Pancreas (tissue), 10 donors: ENCODE measurements at regions not wholly inside any gene's neighbourhood (a gene's known extent, or its start where the extent isn't known, plus 50 kb on each side); places are given as distances from the start of the nearest gene placed in this dataset.
A peak's percentile ranks its signal among the peaks of the same experiment; 100 is the strongest.

ENCODE experiments used
- ATAC-seq, 4 donors: fragments of 200-7000 bp; cut with Tn5 transposase; one replicate each; pipeline versions ENCODE4 v1.8.0 to v1.9.1; 2020; ENCODE audit warnings: mild to moderate bottlenecking in 4 of 4, moderate library complexity in 4 of 4
- DNase-seq, 6 donors: peaks; one replicate each; pipeline ENCODE4 v3.0.0-alpha.2; 2020
- FAIRE-seq: peaks from 2 replicates; lab custom pipeline; 2012; peaks lifted over from hg19 to GRCh38; lab: Jason Lieb, UNC
- H3K27ac ChIP-seq, 4 donors: fragments of 200-600 bp; sonication (generic); 1 replicate in 3 of 4; 2 replicates in 1 of 4; pipeline versions ENCODE4 v1.5.0 to v1.8.0; 2020
- H3K27me3 ChIP-seq, 4 donors: fragments of 200-600 bp; one replicate each; pipeline ENCODE4 v1.8.0; 2021
- H3K36me3 ChIP-seq, 3 donors: fragments of 200-600 bp; sonication (generic) in 1 of 3; one replicate each; pipeline versions ENCODE4 v1.5.0 to v1.8.0; 2020 to 2021
- H3K4me1 ChIP-seq, 3 donors: fragments of 200-600 bp; one replicate each; pipeline ENCODE4 v1.8.0; 2021
- H3K4me3 ChIP-seq, 4 donors: fragments of 200-600 bp; sonication (generic) in 2 of 4; one replicate each; pipeline versions ENCODE4 v1.5.0 to v1.8.0; 2020 to 2021
- H3K9me3 ChIP-seq, 4 donors: fragments of 200-600 bp; one replicate each; pipeline ENCODE4 v1.8.0; 2021
- WGBS, 2 donors: extraction: QIAGEN DNeasy Blood & Tissue Kit; methylation state at CpG; one replicate each; pipeline ENCODE4 v1.1.7; 2013; 5-methylcytosine and 5-hydroxymethylcytosine counted together
- intact Hi-C, 3 donors: fragments of 100-400 bp; cut with DNase I; formaldehyde crosslinking; loops; one replicate each; pipeline versions ENCODE4 v1.11.1 to v1.14.2; 2022
- TF ChIP-seq, protein P1 (sequence below), 4 donors: fragments of 200-600 bp; sonication (generic) in 3 of 4; IDR thresholded peaks; one replicate each; pipeline versions ENCODE4 v1.5.0 to v1.8.0; 2021; ENCODE audit warnings: antibody characterized with exemption in 4 of 4
- donor health status: healthy with polysubstance abuse.
- donor health status: DM: no; HTN: no; CAD: no; lungs with moderate emphysema.
- donor health status: DM: no; HTN: no; CAD: no.
- donor health status: control.
- donor health status: control.
- donor health status: Bipolar disorder and iron deficiency.
- donor health status: DM: yes; HTN: yes; CAD: no.
- donor health status: DM: no; HTN: no; CAD: no.
- donor health status: DM: no; HTN: no; CAD: no.
- donor health status: DM: yes; HTN: yes; CAD: no.

DNA sequence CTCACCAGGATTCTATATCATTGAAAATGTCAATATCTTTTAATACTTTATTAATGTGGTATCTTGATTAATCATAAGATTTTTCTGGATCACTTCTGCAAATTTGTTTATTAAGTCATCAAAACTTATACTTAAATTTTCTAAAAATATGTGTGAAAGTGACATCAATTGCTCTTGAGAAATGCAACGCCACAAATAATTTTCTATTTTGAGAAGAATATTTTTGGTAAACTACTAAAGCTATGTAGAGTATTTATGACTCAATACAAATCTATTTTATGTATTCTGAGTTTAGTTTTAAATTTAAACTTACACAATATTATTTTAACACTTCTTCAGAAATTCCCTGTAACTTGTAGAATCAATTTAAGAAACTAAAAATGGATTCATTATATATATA lies 263.3 kb downstream of the RASSF9 start:
- intact Hi-C loops, result loop anchor here in 1 of 3 donors (10.0 kb wide), 1 partner anchor 292 kb away; no protein-coding TSS in a partner anchor
- Histone ChIP-seq H3K4me1 (no peaks in the 10 kb centered on the region), H3K27ac (no peak overlapping the region), H3K9me3 (no peaks in the 10 kb centered on the region), H3K27me3 (no peaks in the 10 kb centered on the region), H3K4me3 (no peak overlapping the region), H3K36me3 (no peaks in the 10 kb centered on the region)
- FAIRE-seq (peak; percentile 85), ATAC-seq (no peak), DNase-seq (no peak)
- WGBS, 2 donors, result 92 to 97% methylated on average over 1 of the region's 1 CpG
- TF ChIP-seq, protein P1, sequence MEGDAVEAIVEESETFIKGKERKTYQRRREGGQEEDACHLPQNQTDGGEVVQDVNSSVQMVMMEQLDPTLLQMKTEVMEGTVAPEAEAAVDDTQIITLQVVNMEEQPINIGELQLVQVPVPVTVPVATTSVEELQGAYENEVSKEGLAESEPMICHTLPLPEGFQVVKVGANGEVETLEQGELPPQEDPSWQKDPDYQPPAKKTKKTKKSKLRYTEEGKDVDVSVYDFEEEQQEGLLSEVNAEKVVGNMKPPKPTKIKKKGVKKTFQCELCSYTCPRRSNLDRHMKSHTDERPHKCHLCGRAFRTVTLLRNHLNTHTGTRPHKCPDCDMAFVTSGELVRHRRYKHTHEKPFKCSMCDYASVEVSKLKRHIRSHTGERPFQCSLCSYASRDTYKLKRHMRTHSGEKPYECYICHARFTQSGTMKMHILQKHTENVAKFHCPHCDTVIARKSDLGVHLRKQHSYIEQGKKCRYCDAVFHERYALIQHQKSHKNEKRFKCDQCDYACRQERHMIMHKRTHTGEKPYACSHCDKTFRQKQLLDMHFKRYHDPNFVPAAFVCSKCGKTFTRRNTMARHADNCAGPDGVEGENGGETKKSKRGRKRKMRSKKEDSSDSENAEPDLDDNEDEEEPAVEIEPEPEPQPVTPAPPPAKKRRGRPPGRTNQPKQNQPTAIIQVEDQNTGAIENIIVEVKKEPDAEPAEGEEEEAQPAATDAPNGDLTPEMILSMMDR (IDR thresholded peaks at IDR 0.05), result no peak

DNA sequence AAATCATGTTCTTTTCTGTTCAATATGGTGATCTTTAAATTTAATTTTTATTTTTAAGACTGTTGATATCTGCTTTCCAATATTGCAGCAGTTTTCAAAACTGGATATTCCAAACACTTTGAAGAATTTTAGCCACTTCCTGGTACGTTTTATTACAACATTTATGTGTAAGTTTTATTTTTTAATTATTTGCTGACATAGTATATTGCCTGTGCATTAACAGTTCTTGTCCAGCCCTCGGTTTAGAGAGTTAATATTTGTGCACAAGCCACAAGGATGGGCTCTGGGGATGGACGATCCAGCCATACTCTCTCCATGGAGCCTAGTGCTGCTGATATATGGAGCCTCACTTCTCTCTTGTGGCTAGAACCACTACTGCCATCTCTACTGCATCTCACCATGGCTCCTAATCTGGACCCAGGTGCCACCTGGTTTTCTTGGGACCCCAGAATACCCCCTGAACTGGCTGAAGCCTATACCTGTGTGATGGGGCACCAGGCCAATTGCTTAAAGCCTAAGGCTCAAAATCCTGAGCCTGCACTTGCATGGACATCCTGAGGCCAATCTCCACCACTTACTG lies 262.5 kb downstream of the RASSF9 start:
- H3K27ac ChIP-seq, result no peak overlapping the region
- no peaks in the 10 kb centered on the region for H3K4me1 ChIP-seq
- TF ChIP-seq, protein P1 (IDR thresholded peaks at IDR 0.05), result no peak
- ATAC-seq, result no peak
- no peak for FAIRE-seq
- H3K36me3 ChIP-seq, result no peaks in the 10 kb centered on the region
- intact Hi-C loops, result loop anchor here in 1 of 3 donors (10.0 kb wide), 1 partner anchor 291 kb away; no protein-coding TSS in a partner anchor
- H3K9me3 ChIP-seq, result no peaks in the 10 kb centered on the region
- no peak overlapping the region for H3K4me3 ChIP-seq
- DNase-seq, result no peak
- H3K27me3 ChIP-seq, result no peaks in the 10 kb centered on the region
- 52 to 63% methylated on average over 3 of the region's 3 CpGs for WGBS, 2 donors

GRCh38 chr12:85574291-85574690 lies 261.9 kb downstream of the RASSF9 start:
- ATAC-seq (no peak), DNase-seq (no peak), FAIRE-seq (no peak)
- no peaks in the 10 kb centered on the region for H3K27me3 ChIP-seq
- intact Hi-C loops, result loop anchor here in 1 of 3 donors (10.0 kb wide), 1 partner anchor 291 kb away; no protein-coding TSS in a partner anchor
- WGBS, 2 donors, result 63 to 72% methylated on average over 3 of the region's 3 CpGs
- H3K36me3 ChIP-seq, result no peaks in the 10 kb centered on the region
- no peak overlapping the region for H3K27ac ChIP-seq
- TF ChIP-seq, protein P1 (IDR thresholded peaks at IDR 0.05), result no peak
- H3K4me1 ChIP-seq, result no peaks in the 10 kb centered on the region
- H3K9me3 ChIP-seq, result no peaks in the 10 kb centered on the region
- no peak overlapping the region for H3K4me3 ChIP-seq

DNA sequence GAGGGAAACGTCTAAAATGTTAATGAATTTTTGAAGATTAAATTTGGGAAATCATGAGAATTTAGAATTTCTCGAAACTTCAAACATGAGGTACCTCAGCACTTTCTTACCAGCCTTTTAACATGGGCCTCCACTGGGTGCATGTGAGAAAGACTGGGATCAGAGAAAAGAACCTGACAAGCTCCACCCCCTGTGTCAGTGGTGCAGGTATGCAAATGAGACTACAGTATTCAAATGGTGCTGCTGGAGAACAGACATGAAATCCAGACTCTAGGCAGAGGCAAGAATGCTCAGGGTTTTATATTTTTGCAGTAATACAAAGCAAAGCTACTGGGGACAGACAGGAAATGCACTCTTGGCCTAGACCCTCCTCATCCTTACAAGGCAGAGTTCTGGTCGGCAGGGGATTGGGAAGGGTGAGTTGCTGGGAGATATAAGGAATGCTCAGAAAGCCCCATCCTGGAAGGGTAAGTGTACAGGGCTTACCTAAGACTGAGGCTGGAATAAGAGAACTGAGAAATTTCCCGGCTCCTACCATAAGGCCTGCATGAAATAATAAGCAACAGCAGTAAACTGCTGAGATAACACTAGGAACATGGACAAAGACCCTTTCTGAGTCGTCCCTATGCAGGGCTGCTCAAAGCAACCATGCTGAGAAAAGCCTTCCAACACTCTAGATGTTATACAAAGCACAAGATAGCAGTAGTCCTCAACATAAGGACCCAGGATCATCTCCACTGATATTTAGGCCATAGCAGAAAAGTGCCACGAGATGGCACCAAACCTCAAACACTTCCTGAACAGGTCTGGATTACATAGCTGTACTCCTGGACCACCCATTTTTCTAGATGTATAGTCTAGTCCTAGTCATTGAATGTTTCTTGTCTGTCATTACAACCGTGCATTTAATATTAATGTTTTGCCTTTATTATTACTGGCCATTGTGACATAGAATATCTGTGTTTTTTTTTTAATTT lies 260.8 kb downstream of the RASSF9 start:
- intact Hi-C loops, result loop anchor here (5.0 to 10.0 kb wide), 3 partner anchors 287 to 292 kb away; no protein-coding TSS in a partner anchor
- Histone ChIP-seq H3K4me3 (no peak overlapping the region), H3K4me1 (no peaks in the 10 kb centered on the region), H3K27me3 (no peaks in the 10 kb centered on the region), H3K36me3 (no peaks in the 10 kb centered on the region), H3K27ac (no peak overlapping the region), H3K9me3 (no peaks in the 10 kb centered on the region)
- peak; percentile 37 for FAIRE-seq
- peak in 3 of 6 donors; percentile 11 to 61 (median 38) for DNase-seq
- ATAC-seq, result peak; percentile 72 to 94 (median 87)
- TF ChIP-seq, protein P1 (IDR thresholded peaks at IDR 0.05), result peak; percentile 39 to 61 (median 55)
- WGBS, 2 donors, result 51 to 53% methylated on average over 7 of the region's 7 CpGs
